ENCODE measurements at regions not wholly inside any gene's neighbourhood (a gene's known extent, or its start where the extent isn't known, plus 50 kb on each side); places are given as distances from the start of the nearest gene placed in this dataset.

DNA sequence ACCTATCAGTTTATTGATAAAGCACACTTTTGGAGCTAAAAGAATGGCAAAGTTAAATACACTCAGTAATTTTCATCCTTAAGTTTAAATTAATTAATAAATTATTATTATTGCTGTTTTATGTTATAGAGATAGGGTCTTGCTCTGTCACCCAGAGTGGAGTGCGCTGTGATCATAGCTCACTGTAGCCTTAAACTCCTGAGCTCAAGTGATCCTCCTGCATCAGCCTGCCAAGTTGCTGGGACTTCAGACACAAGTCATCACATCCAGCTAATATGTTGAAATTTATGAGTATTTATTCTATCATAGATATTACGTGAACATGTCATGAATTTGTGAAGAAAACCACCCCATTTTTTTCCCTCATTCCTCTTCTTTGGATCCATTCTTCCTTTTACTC lies 64.2 kb downstream of the GJA1 start:
- no peaks in the 10 kb centered on the region for H3K9me3 ChIP-seq (replicated peaks; ENCODE audit: control insufficient read depth, low read depth, low read length)
- peak; percentile 29 for DNase-seq
- no peaks in the 10 kb centered on the region for H3K36me3 ChIP-seq (ENCODE audit: control insufficient read depth, insufficient read depth, low read length)
- H3K4me3 ChIP-seq (ENCODE audit: low read length): no peak overlapping the region
- no peaks in the 10 kb centered on the region for H3K4me1 ChIP-seq (ENCODE audit: control insufficient read depth, insufficient read depth, low read length)
- WGBS (ENCODE audit: insufficient coverage): no CpG with 5 or more reads among the region's 2 CpGs
- no peaks in the 10 kb centered on the region for H3K27me3 ChIP-seq (ENCODE audit: control insufficient read depth, insufficient read depth, low read length)
- no peak overlapping the region for H3K27ac ChIP-seq (ENCODE audit: low read length)

DNA sequence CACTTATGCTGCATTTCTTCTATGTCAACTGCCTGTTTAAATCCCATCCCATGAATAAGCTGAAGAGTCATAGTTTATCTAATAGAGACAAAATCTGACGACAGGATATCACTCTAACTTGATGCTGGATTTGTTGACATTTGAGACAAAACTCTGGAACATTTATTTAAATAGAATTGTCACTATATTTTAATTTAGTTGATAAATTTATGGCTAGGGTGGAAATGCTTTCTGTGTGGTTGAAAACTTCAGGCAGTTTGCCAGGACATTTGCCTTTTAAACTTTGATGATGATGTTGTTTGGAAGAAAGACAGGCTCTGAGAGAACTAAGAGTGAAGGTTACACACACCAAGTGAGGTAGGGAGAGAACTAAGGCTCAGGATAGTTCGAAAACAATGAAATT lies 68.1 kb downstream of the GJA1 start:
- Histone ChIP-seq H3K9me3 (replicated peaks; ENCODE audit: control insufficient read depth, low read depth, low read length) (no peaks in the 10 kb centered on the region), H3K4me1 (ENCODE audit: control insufficient read depth, insufficient read depth, low read length) (no peaks in the 10 kb centered on the region), H3K27ac (ENCODE audit: low read length) (no peak overlapping the region), H3K36me3 (ENCODE audit: control insufficient read depth, insufficient read depth, low read length) (no peaks in the 10 kb centered on the region), H3K4me3 (ENCODE audit: low read length) (no peak overlapping the region), H3K27me3 (ENCODE audit: control insufficient read depth, insufficient read depth, low read length) (no peaks in the 10 kb centered on the region)
- DNase-seq: peak; percentile 22
- no CpG with 5 or more reads among the region's 2 CpGs for WGBS (ENCODE audit: insufficient coverage)

DNA sequence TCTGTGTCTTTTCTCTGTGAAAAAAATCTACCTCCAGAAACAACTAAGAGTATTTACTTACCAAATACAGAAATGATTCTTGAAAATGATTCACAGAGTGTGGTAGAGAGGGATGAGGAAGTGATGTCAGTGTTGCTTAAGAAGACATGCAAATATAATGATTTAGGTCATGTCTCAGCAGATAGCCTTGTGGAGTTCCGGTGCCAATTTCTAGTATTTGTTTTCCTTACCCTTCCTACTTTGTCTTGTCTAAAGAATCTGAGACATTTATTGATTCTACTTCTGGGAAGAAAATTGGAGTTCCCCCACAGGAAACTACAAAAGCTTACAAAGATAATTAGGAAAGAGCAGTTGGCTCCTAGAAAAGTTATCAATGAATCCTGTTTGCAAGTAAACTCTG lies 68.8 kb downstream of the GJA1 start:
- Histone ChIP-seq H3K36me3 (ENCODE audit: control insufficient read depth, insufficient read depth, low read length) (no peaks in the 10 kb centered on the region), H3K27me3 (ENCODE audit: control insufficient read depth, insufficient read depth, low read length) (no peaks in the 10 kb centered on the region), H3K27ac (ENCODE audit: low read length) (no peak overlapping the region), H3K4me3 (ENCODE audit: low read length) (no peak overlapping the region), H3K9me3 (replicated peaks; ENCODE audit: control insufficient read depth, low read depth, low read length) (no peaks in the 10 kb centered on the region), H3K4me1 (ENCODE audit: control insufficient read depth, insufficient read depth, low read length) (no peaks in the 10 kb centered on the region)
- peak; percentile 47 for DNase-seq
- WGBS (ENCODE audit: insufficient coverage): no CpG with 5 or more reads among the region's 1 CpG

DNA sequence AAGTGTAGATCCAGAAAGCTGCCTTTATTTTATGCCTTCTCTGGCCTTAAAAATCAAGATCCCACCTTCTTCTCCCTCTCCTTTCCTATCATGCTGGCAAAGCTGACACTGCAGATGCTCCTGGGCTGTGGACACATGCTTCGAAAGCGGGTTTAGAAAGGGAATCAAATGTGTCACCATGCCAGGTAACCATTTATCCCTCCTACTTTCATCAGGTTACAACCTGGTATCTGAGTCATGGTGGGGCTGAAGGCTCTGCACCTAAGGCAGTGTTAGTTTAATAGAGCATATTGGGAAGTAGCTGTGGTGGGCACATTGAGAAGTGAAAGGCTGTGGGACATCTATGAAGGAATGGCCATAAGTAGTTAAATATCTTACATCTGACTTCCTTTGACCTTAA lies 69.8 kb downstream of the GJA1 start:
- Histone ChIP-seq H3K27ac (ENCODE audit: low read length) (no peak overlapping the region), H3K27me3 (ENCODE audit: control insufficient read depth, insufficient read depth, low read length) (no peaks in the 10 kb centered on the region), H3K9me3 (replicated peaks; ENCODE audit: control insufficient read depth, low read depth, low read length) (no peaks in the 10 kb centered on the region), H3K4me1 (ENCODE audit: control insufficient read depth, insufficient read depth, low read length) (no peaks in the 10 kb centered on the region), H3K36me3 (ENCODE audit: control insufficient read depth, insufficient read depth, low read length) (no peaks in the 10 kb centered on the region), H3K4me3 (ENCODE audit: low read length) (no peak overlapping the region)
- WGBS (ENCODE audit: insufficient coverage): 90% methylated on average over 2 of the region's 2 CpGs
- DNase-seq: no peak

DNA sequence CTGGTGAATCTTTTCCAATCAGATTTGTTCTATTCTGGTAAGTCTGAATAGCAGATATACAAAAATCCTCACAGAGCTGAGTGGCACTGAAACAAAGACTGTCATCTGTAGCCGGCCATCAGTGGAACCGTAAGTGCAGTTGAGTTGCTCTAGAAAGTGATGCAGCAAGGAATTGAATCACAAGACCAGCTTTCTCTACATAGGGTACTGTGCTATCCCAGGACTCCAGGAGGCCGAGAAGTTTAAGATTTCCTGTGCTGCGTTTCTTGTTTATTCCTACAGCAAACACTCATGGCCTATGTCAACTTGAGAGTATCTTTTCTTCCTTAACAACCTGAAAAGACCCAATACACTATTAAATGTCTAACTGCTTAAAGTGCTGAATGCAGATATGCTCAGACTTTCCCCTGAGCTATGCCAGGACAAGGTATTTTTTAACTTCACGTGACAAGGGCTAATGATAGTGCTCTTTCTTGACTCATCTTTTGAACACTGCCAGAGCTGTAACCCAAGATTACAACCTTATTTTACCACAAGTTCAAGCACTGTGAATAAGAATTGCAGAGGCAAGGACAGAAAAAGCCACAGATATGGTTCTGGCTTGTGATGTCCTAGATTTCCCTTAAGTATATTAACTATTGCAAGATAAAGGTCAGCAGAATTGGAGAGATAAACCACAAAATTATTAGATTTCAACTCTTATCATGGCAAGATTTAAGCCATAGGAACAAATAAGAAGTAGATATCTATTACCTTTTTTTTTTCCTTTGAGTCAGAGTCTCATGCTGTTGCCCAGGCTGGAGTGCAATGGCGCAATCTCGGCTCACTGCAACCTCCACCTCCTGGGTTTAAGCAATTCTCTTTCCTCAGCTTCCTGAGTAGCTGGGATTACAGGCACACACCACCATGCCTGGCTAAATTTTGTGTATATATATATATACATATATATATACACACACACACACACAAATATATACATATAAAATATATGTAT lies 71.6 kb downstream of the GJA1 start:
- no peaks in the 10 kb centered on the region for H3K4me1 ChIP-seq (ENCODE audit: control insufficient read depth, insufficient read depth, low read length)
- 93% methylated on average over 3 of the region's 7 CpGs for WGBS (ENCODE audit: insufficient coverage)
- no peaks in the 10 kb centered on the region for H3K9me3 ChIP-seq (replicated peaks; ENCODE audit: control insufficient read depth, low read depth, low read length)
- no peak overlapping the region for H3K4me3 ChIP-seq (ENCODE audit: low read length)
- H3K27me3 ChIP-seq (ENCODE audit: control insufficient read depth, insufficient read depth, low read length): no peaks in the 10 kb centered on the region
- H3K27ac ChIP-seq (ENCODE audit: low read length): no peak overlapping the region
- peak; percentile 27 for DNase-seq
- no peaks in the 10 kb centered on the region for H3K36me3 ChIP-seq (ENCODE audit: control insufficient read depth, insufficient read depth, low read length)

DNA sequence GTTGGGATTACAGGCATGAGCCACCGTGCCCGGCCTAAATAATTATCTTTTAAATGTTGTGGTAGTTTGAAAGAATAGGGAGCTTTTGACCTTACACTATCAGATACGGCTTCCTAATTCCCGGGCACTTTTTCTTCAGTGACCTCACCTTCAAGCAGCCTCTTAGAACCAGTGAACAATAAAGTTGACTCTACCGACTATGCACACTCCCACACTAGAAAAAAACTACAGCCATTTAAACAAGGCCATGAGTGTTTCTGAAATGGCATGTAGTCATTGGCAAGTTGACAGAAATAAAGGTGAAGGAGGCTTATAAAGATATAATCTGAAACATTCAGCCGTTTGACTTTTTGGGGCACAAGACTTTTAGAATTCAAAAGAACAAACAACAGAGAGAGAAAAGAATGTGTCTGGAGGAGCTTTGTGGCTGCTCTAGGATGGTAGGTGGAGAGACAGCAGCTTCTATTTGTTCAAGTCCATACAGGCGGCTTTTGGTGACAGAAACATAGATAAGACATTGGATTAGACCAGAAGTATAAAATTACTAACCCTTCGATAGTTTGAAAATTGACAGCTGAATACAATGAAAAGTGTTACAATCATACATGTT lies 75.2 kb downstream of the GJA1 start:
- Histone ChIP-seq H3K36me3 (ENCODE audit: control insufficient read depth, insufficient read depth, low read length) (no peaks in the 10 kb centered on the region), H3K9me3 (replicated peaks; ENCODE audit: control insufficient read depth, low read depth, low read length) (no peaks in the 10 kb centered on the region), H3K4me1 (ENCODE audit: control insufficient read depth, insufficient read depth, low read length) (no peaks in the 10 kb centered on the region), H3K27me3 (ENCODE audit: control insufficient read depth, insufficient read depth, low read length) (no peaks in the 10 kb centered on the region), H3K4me3 (ENCODE audit: low read length) (no peak overlapping the region), H3K27ac (ENCODE audit: low read length) (no peak overlapping the region)
- no CpG with 5 or more reads among the region's 8 CpGs for WGBS (ENCODE audit: insufficient coverage)
- no peak for DNase-seq

DNA sequence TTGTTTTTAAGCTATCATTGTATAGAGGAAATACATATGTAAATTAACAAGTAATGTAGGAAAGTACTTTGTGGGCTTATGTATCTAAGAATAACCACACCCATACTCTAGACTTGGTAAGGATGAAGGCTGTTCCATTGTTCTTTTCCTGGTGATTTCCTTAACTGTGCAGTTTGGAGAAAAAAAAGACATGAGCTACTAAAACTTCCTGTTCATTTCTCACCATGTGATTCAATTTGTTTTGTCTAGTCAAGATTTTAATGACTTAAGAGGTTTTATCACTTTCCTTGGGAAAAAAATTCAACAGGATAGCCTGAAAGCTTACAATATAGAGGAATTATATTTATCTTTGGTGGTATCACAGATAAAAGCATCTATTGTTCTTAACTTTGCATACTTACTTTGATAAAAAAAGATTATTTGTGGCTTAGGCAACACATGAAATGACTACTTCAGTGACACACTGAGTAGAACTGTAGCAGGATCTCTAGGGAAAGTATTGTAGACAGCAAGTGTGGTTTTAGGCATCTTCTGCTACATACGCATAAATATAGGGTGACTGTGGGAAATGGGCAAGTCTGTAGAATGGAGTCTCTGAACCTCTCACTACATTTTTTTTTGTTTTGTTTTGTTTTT lies 80.3 kb downstream of the GJA1 start:
- no peaks in the 10 kb centered on the region for H3K9me3 ChIP-seq (replicated peaks; ENCODE audit: control insufficient read depth, low read depth, low read length)
- no peaks in the 10 kb centered on the region for H3K4me1 ChIP-seq (ENCODE audit: control insufficient read depth, insufficient read depth, low read length)
- no peaks in the 10 kb centered on the region for H3K36me3 ChIP-seq (ENCODE audit: control insufficient read depth, insufficient read depth, low read length)
- H3K27ac ChIP-seq (ENCODE audit: low read length): no peak overlapping the region
- no CpG with 5 or more reads among the region's 1 CpG for WGBS (ENCODE audit: insufficient coverage)
- no peak overlapping the region for H3K4me3 ChIP-seq (ENCODE audit: low read length)
- H3K27me3 ChIP-seq (ENCODE audit: control insufficient read depth, insufficient read depth, low read length): no peaks in the 10 kb centered on the region
- DNase-seq: no peak

DNA sequence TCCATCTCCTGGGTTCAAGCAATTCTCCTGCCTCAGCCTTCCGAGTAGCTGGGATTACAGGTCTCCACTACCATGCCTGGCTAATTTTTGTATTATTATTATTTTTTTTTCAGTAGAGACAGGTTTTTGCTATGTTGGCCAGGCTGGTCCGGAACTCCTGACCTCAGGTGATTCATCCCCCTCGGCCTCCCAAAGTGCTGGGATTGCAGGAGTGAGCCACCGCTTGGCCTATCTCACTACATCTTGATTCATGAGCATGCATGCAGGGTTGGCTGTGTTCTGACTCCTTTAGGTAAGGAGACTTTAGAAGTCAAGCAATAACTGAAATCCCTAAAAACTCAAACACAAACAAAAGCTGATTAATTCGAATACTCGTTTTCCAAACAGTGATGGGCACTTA lies 80.9 kb downstream of the GJA1 start:
- Histone ChIP-seq H3K27ac (ENCODE audit: low read length) (no peak overlapping the region), H3K4me3 (ENCODE audit: low read length) (no peak overlapping the region), H3K27me3 (ENCODE audit: control insufficient read depth, insufficient read depth, low read length) (no peaks in the 10 kb centered on the region), H3K9me3 (replicated peaks; ENCODE audit: control insufficient read depth, low read depth, low read length) (no peaks in the 10 kb centered on the region), H3K36me3 (ENCODE audit: control insufficient read depth, insufficient read depth, low read length) (no peaks in the 10 kb centered on the region), H3K4me1 (ENCODE audit: control insufficient read depth, insufficient read depth, low read length) (no peaks in the 10 kb centered on the region)
- no CpG with 5 or more reads among the region's 6 CpGs for whole genome bisulfite sequencing (ENCODE audit: insufficient coverage)
- no peak for DNase-seq

DNA sequence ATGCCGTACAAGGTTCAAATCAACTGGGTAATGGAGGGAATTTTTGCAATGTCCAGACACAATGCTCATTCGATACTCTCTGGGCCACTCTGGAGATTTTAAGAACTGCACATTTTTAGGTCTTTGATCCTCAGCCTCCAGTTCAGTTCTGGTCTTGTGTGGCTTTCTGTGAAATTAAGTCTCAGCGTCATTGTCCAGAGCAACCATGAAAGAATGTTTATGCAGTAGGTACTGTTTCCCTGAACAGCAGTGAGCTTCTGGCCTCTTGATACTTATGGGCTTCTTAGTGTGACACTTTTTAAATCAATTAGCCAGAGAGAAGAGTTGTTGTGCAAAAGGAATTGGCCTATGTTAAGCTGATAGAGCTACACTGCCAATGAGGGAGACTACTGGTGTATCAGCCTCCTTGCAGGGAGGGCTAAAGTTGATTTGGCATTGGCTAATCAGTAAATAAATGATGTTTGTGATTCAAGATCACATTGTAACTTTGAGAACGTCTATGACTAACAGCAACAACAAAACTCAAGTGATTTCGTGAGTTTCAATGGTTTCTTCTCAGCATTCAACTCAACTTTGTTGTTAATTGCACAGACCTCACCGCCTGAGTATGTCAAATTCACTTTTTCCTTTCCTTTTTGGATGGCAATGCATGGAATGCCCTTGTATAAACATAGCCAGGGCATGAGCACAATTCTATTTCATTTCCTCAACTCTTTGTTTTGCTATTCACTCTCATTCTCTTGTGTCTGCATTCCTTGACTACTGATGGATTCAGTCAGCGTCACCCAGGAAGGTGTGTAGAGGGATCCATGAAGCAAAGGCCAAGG lies 85.1 kb downstream of the GJA1 start:
- no peaks in the 10 kb centered on the region for H3K9me3 ChIP-seq (replicated peaks; ENCODE audit: control insufficient read depth, low read depth, low read length)
- no peaks in the 10 kb centered on the region for H3K27me3 ChIP-seq (ENCODE audit: control insufficient read depth, insufficient read depth, low read length)
- no peaks in the 10 kb centered on the region for H3K4me1 ChIP-seq (ENCODE audit: control insufficient read depth, insufficient read depth, low read length)
- H3K36me3 ChIP-seq (ENCODE audit: control insufficient read depth, insufficient read depth, low read length): no peaks in the 10 kb centered on the region
- no peak overlapping the region for H3K4me3 ChIP-seq (ENCODE audit: low read length)
- H3K27ac ChIP-seq (ENCODE audit: low read length): no peak overlapping the region
- DNase-seq: no peak
- WGBS (ENCODE audit: insufficient coverage): 78% methylated on average over 5 of the region's 7 CpGs

DNA sequence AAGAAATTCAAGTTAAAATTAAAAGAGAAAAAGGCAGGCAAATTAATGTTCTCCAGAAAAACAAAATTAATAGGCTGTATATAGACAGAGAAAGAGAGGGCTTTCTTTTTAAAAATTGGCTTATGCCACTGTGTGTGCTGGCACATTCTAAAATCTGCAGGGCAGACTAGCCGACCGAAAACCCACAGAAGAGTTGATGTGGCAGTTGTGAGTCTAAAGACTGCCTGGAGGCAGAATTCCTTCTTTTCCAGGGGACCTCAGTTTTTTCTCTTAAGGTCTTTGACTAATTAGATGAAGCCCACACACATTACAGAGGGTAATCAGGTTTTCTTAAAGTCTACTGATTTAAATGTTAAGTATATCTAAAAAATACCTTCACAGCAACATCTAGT lies 85.7 kb downstream of the GJA1 start:
- Histone ChIP-seq H3K27me3 (ENCODE audit: control insufficient read depth, insufficient read depth, low read length) (no peaks in the 10 kb centered on the region), H3K9me3 (replicated peaks; ENCODE audit: control insufficient read depth, low read depth, low read length) (no peaks in the 10 kb centered on the region), H3K36me3 (ENCODE audit: control insufficient read depth, insufficient read depth, low read length) (no peaks in the 10 kb centered on the region), H3K4me3 (ENCODE audit: low read length) (no peak overlapping the region), H3K4me1 (ENCODE audit: control insufficient read depth, insufficient read depth, low read length) (no peaks in the 10 kb centered on the region), H3K27ac (ENCODE audit: low read length) (no peak overlapping the region)
- WGBS (ENCODE audit: insufficient coverage): no CpG with 5 or more reads among the region's 2 CpGs
- DNase-seq: no peak
